ENCODE measurements at regions not wholly inside any gene's neighbourhood (a gene's known extent, or its start where the extent isn't known, plus 50 kb on each side); places are given as distances from the start of the nearest gene placed in this dataset.

DNA sequence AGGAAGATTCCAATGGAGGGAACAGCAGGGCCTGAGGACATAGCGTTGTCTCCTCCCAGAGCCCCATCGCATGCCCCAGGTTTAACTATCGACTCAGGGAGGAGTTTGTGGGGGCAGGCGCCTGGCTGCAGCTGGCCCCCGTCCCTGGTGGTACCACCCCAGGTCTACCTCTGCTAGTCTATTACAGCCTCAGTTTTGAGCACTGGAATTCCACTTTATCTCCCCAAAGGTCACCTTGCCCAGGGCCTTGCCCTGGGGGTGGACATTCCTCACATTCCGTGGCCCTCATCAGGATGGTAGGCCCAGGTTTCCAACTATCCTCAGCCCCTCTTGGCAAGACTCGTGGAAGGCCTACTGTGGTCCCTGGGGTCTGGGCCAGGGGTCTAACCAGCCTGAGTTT is 65.4 kb upstream of the SSBP3 start:
- TF ChIP-seq, protein P1, sequence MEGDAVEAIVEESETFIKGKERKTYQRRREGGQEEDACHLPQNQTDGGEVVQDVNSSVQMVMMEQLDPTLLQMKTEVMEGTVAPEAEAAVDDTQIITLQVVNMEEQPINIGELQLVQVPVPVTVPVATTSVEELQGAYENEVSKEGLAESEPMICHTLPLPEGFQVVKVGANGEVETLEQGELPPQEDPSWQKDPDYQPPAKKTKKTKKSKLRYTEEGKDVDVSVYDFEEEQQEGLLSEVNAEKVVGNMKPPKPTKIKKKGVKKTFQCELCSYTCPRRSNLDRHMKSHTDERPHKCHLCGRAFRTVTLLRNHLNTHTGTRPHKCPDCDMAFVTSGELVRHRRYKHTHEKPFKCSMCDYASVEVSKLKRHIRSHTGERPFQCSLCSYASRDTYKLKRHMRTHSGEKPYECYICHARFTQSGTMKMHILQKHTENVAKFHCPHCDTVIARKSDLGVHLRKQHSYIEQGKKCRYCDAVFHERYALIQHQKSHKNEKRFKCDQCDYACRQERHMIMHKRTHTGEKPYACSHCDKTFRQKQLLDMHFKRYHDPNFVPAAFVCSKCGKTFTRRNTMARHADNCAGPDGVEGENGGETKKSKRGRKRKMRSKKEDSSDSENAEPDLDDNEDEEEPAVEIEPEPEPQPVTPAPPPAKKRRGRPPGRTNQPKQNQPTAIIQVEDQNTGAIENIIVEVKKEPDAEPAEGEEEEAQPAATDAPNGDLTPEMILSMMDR (conservative IDR thresholded peaks at IDR 0.05 in 1 of 2, IDR thresholded peaks at IDR 0.05 in 1 of 2; ENCODE audit: extremely low read depth in 1 of 2, insufficient read depth in 1 of 2, low read depth in 1 of 2, low read length in 2 of 2), result no peak
- TF ChIP-seq EZH2 (IDR thresholded peaks at IDR 0.05; ENCODE audit: borderline replicate concordance, low read length), result no peak
